NOMO-1 treated with DMSO at 0.1 percent for 48 hours (cell line): ENCODE measurements at regions not wholly inside any gene's neighbourhood (a gene's known extent, or its start where the extent isn't known, plus 50 kb on each side); places are given as distances from the start of the nearest gene placed in this dataset.

ENCODE experiments used
- DNase-seq: peaks from one replicate; lab custom pipeline; 2025; ENCODE audit not compliant: unreplicated experiment; lab: John Stamatoyannopoulos, UW

- no peak for DNase-seq
These were observed 359.4 kb downstream of the ZIC4 start for GRCh38 chr3:147046916-147047315.

GRCh38 chr3:147038481-147038880, 367.9 kb downstream of the ZIC4 start:
- no peak for DNase-seq

GRCh38 chr3:147034359-147034758, 372.0 kb downstream of the ZIC4 start:
- DNase-seq = no peak

GRCh38 chr3:147030274-147030673, 376.1 kb downstream of the ZIC4 start:
- DNase-seq = no peak

GRCh38 chr3:147015334-147015733, 391.0 kb downstream of the ZIC4 start:
- DNase-seq = no peak

- no peak for DNase-seq
These were observed 397.5 kb downstream of the ZIC4 start for GRCh38 chr3:147008886-147009285.

- no peak for DNase-seq
These were observed 397.9 kb downstream of the ZIC4 start for GRCh38 chr3:147008458-147008857.

GRCh38 chr3:147007736-147008245, 398.6 kb downstream of the ZIC4 start:
- DNase-seq = no peak

GRCh38 chr3:147002721-147003120, 397.6 kb upstream of the PLSCR5 start:
- DNase-seq = no peak

GRCh38 chr3:147000274-147000673, 395.1 kb upstream of the PLSCR5 start:
- no peak for DNase-seq

GRCh38 chr3:146991907-146992306, 386.8 kb upstream of the PLSCR5 start:
- DNase-seq = no peak

GRCh38 chr3:146975476-146975875, 370.3 kb upstream of the PLSCR5 start:
- no peak for DNase-seq

- no peak for DNase-seq
These were observed 369.9 kb upstream of the PLSCR5 start for GRCh38 chr3:146975032-146975431.

GRCh38 chr3:146974001-146974400, 368.9 kb upstream of the PLSCR5 start:
- no peak for DNase-seq

- no peak for DNase-seq
These were observed 367.6 kb upstream of the PLSCR5 start for GRCh38 chr3:146972726-146973125.

GRCh38 chr3:146970236-146970635, 365.1 kb upstream of the PLSCR5 start:
- no peak for DNase-seq

- DNase-seq = no peak
These were observed 364.2 kb upstream of the PLSCR5 start for GRCh38 chr3:146969356-146969755.

- no peak for DNase-seq
These were observed 363.1 kb upstream of the PLSCR5 start for GRCh38 chr3:146968204-146968651.

GRCh38 chr3:146967783-146968182, 362.6 kb upstream of the PLSCR5 start:
- no peak for DNase-seq

GRCh38 chr3:146966124-146966523, 361.0 kb upstream of the PLSCR5 start:
- no peak for DNase-seq

GRCh38 chr3:146953511-146953981, 348.4 kb upstream of the PLSCR5 start:
- no peak for DNase-seq

GRCh38 chr3:146948985-146949384, 343.8 kb upstream of the PLSCR5 start:
- no peak for DNase-seq

- DNase-seq = no peak
These were observed 343.0 kb upstream of the PLSCR5 start for GRCh38 chr3:146948186-146948585.
